ENCODE measurements at regions not wholly inside any gene's neighbourhood (a gene's known extent, or its start where the extent isn't known, plus 50 kb on each side); places are given as distances from the start of the nearest gene placed in this dataset.

- H3K4me3 ChIP-seq (ENCODE audit: low read depth, low read length) = no peak overlapping the region
- no peak for TF ChIP-seq CTCF (IDR thresholded peaks at IDR 0.05; ENCODE audit: borderline replicate concordance, insufficient read depth, low read depth, low read length)
These were observed 279.6 kb downstream of the RERGL start for GRCh38 chr12:17810399-17810798.

GRCh38 chr12:17809206-17809605 is 280.8 kb downstream of the RERGL start:
- no peak overlapping the region for H3K4me3 ChIP-seq (ENCODE audit: low read depth, low read length)
- no peak for TF ChIP-seq CTCF (IDR thresholded peaks at IDR 0.05; ENCODE audit: borderline replicate concordance, insufficient read depth, low read depth, low read length)

GRCh38 chr12:17802657-17803641 is 287.0 kb downstream of the RERGL start:
- H3K4me3 ChIP-seq (ENCODE audit: low read depth, low read length) = no peak overlapping the region
- TF ChIP-seq CTCF (IDR thresholded peaks at IDR 0.05; ENCODE audit: borderline replicate concordance, insufficient read depth, low read depth, low read length) = no peak

GRCh38 chr12:17793854-17794253 is 296.1 kb downstream of the RERGL start:
- TF ChIP-seq CTCF (IDR thresholded peaks at IDR 0.05; ENCODE audit: borderline replicate concordance, insufficient read depth, low read depth, low read length) = no peak
- H3K4me3 ChIP-seq (ENCODE audit: low read depth, low read length) = no peak overlapping the region

GRCh38 chr12:17778242-17778641 is 311.8 kb downstream of the RERGL start:
- no peak for TF ChIP-seq CTCF (IDR thresholded peaks at IDR 0.05; ENCODE audit: borderline replicate concordance, insufficient read depth, low read depth, low read length)
- no peak overlapping the region for H3K4me3 ChIP-seq (ENCODE audit: low read depth, low read length)

GRCh38 chr12:17763366-17763765 is 326.6 kb downstream of the RERGL start:
- no peak for TF ChIP-seq CTCF (IDR thresholded peaks at IDR 0.05; ENCODE audit: borderline replicate concordance, insufficient read depth, low read depth, low read length)
- H3K4me3 ChIP-seq (ENCODE audit: low read depth, low read length) = no peak overlapping the region

- TF ChIP-seq CTCF (IDR thresholded peaks at IDR 0.05; ENCODE audit: borderline replicate concordance, insufficient read depth, low read depth, low read length) = no peak
- H3K4me3 ChIP-seq (ENCODE audit: low read depth, low read length) = no peak overlapping the region
These were observed 330.0 kb downstream of the RERGL start for GRCh38 chr12:17759982-17760381.
